ENCODE measurements at regions not wholly inside any gene's neighbourhood (a gene's known extent, or its start where the extent isn't known, plus 50 kb on each side); places are given as distances from the start of the nearest gene placed in this dataset.

GRCh38 chr11:134797411-134798089 is 385.5 kb upstream of the B3GAT1 start:
- Mint-ChIP-seq H3K36me3 (ENCODE audit: low read depth) (no peaks in the 10 kb centered on the region), H3K4me3 (ENCODE audit: unreplicated experiment) (no peak overlapping the region), H3K27me3 (ENCODE audit: low read depth) (peaks cover 27% of the 10 kb centered on the region), H3K27ac (ENCODE audit: unreplicated experiment) (no peak overlapping the region), H3K9me3 (ENCODE audit: low read depth) (no peaks in the 10 kb centered on the region), H3K4me1 (ENCODE audit: low read depth) (peaks cover 17% of the 10 kb centered on the region)
- DNase-seq (ENCODE audit: low spot score) = no peak
- TF ChIP-seq CTCF (IDR thresholded peaks at IDR 0.05) = no peak

GRCh38 chr11:134795017-134795416 is 383.0 kb upstream of the B3GAT1 start:
- no peaks in the 10 kb centered on the region for H3K4me1 Mint-ChIP-seq (ENCODE audit: low read depth)
- H3K27ac Mint-ChIP-seq (ENCODE audit: unreplicated experiment) = no peak overlapping the region
- no peak overlapping the region for H3K4me3 Mint-ChIP-seq (ENCODE audit: unreplicated experiment)
- H3K36me3 Mint-ChIP-seq (ENCODE audit: low read depth) = no peaks in the 10 kb centered on the region
- TF ChIP-seq CTCF (IDR thresholded peaks at IDR 0.05) = no peak
- DNase-seq (ENCODE audit: low spot score) = no peak
- peaks cover 9% of the 10 kb centered on the region for H3K27me3 Mint-ChIP-seq (ENCODE audit: low read depth)
- H3K9me3 Mint-ChIP-seq (ENCODE audit: low read depth) = no peaks in the 10 kb centered on the region

- no peak overlapping the region for H3K27ac Mint-ChIP-seq (ENCODE audit: unreplicated experiment)
- no peak for DNase-seq (ENCODE audit: low spot score)
- H3K36me3 Mint-ChIP-seq (ENCODE audit: low read depth) = no peaks in the 10 kb centered on the region
- no peaks in the 10 kb centered on the region for H3K4me1 Mint-ChIP-seq (ENCODE audit: low read depth)
- no peaks in the 10 kb centered on the region for H3K9me3 Mint-ChIP-seq (ENCODE audit: low read depth)
- TF ChIP-seq CTCF (IDR thresholded peaks at IDR 0.05) = no peak
- H3K4me3 Mint-ChIP-seq (ENCODE audit: unreplicated experiment) = no peak overlapping the region
- peaks cover 7% of the 10 kb centered on the region for H3K27me3 Mint-ChIP-seq (ENCODE audit: low read depth)
These were observed 382.1 kb upstream of the B3GAT1 start for GRCh38 chr11:134794192-134794591.

- TF ChIP-seq CTCF (IDR thresholded peaks at IDR 0.05) = no peak
These were observed 380.6 kb upstream of the B3GAT1 start for GRCh38 chr11:134792677-134793076.

GRCh38 chr11:134792044-134792443 is 380.0 kb upstream of the B3GAT1 start:
- no peak for TF ChIP-seq CTCF (IDR thresholded peaks at IDR 0.05)
- peaks cover 9% of the 10 kb centered on the region for H3K27me3 Mint-ChIP-seq (ENCODE audit: low read depth)

More at GRCh38 chr11:134792677-134793076, 380.6 kb upstream of the B3GAT1 start:
- DNase-seq (ENCODE audit: low spot score) = no peak
- H3K9me3 Mint-ChIP-seq (ENCODE audit: low read depth) = no peaks in the 10 kb centered on the region
- H3K27ac Mint-ChIP-seq (ENCODE audit: unreplicated experiment) = no peak overlapping the region
- no peaks in the 10 kb centered on the region for H3K4me1 Mint-ChIP-seq (ENCODE audit: low read depth)
- no peaks in the 10 kb centered on the region for H3K36me3 Mint-ChIP-seq (ENCODE audit: low read depth)
- H3K4me3 Mint-ChIP-seq (ENCODE audit: unreplicated experiment) = no peak overlapping the region
- peaks cover 9% of the 10 kb centered on the region for H3K27me3 Mint-ChIP-seq (ENCODE audit: low read depth)

More at GRCh38 chr11:134792044-134792443, 380.0 kb upstream of the B3GAT1 start:
- no peaks in the 10 kb centered on the region for H3K9me3 Mint-ChIP-seq (ENCODE audit: low read depth)
- H3K4me1 Mint-ChIP-seq (ENCODE audit: low read depth) = no peaks in the 10 kb centered on the region
- H3K36me3 Mint-ChIP-seq (ENCODE audit: low read depth) = no peaks in the 10 kb centered on the region
- H3K27ac Mint-ChIP-seq (ENCODE audit: unreplicated experiment) = no peak overlapping the region
- H3K4me3 Mint-ChIP-seq (ENCODE audit: unreplicated experiment) = no peak overlapping the region
- DNase-seq (ENCODE audit: low spot score) = no peak

All from chondrocyte (in vitro differentiated cells).